GM19455 (cell line): ENCODE measurements at regions not wholly inside any gene's neighbourhood (a gene's known extent, or its start where the extent isn't known, plus 50 kb on each side); places are given as distances from the start of the nearest gene placed in this dataset.

Experiments used
- ATAC-seq: cut with Tn5 transposase; IDR thresholded peaks from one replicate; pipeline ENCODE4 v1.9.1; 2021; ENCODE audit not compliant: unreplicated experiment

DNA sequence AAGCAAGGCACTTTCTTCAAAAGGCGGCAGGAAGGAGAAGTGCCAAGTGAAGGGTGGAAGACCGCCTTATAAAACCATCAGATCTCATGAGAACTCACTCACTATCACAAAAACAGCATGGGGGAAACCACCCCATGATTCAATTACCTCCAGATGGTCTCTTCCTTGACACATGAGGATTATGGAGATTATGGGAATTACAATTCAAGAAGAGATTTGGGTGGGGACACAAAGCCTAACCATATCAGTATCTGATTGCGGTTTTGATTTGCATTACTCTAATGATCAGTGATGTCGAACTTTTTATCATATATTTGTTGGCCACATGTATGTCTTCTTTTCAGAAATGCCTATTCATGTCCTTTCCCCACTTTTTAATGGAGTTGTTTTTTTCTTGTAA is 549.3 kb upstream of the IL12A start:
- ATAC-seq = no peak

DNA sequence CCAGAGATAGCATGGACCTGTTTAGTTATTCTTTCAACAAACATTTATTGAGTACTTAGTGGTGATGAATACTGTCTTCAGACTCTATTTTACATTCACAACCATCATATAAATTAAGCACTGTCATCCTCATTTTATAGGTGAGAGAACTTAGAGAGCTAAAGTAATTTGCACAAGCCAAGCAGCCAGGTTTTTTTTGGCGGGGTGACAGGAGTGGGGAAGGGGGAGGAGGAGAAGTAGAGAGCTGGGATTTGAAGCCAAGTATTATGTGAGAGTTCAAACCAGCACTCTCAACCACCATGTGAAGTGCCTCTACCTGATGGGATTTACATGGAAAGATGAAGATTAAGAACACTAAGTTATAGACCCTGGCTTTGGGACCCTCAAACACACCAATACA is 547.4 kb upstream of the IL12A start:
- ATAC-seq = no peak

DNA sequence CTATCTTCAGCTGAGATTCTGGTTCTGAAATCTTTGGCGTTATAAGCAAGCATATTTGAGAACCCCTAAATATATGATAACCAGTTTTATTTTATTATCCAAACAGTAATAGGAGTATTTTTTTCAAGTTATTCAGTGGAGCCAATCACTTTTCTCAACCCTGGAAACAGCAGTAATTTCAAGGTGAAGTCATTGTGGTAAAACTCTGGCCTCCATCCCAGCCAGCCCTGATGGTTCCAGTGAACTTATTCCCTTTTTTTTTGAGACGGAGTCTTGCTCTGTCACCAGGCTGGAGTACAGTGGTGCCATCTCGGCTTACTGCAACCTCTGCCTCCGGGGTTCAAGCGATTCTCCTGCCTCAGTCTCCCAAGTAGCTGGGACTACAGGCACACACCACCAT is 545.4 kb upstream of the IL12A start:
- ATAC-seq = no peak

- no peak for ATAC-seq
Measured at GRCh38 chr3:159447841-159448240, 540.8 kb upstream of the IL12A start.

GRCh38 chr3:159448902-159449301 is 539.7 kb upstream of the IL12A start:
- no peak for ATAC-seq

DNA sequence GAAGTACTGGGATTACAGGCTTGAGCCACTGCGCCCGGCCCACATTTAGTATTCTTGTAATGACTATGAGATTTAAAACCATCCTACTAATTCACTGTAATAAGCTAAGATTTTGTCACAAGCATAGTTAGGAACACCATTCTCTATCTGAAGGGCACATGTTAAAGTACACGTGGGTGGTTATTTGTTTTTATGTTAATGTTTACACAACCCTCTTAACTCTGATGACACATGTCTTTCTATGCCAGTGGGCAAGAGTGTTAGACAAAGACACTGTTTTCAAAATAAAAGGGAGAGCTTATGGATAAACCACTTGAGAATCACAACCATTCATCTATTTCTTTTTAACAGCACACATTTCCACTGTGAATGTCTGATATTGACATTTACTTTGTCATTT is 537.6 kb upstream of the IL12A start:
- no peak for ATAC-seq

DNA sequence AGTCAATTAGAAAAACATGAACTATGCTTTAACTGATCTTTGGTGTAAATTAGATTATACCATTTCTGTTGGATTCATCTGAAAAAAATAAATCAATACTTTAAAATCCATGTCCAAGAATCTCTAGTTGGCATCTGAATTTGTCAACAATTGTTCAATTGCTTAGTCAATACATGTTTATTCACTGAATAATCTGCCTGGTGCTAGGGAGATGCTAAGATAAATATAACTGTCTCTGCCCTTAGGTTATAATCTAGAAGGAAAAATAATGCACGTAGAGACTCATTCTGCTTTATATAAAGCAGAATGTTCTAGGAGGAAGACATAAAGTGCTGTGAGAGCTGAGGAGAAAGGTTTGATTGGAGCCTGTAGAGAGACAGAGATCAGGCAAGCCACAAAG is 537.2 kb upstream of the IL12A start:
- no peak for ATAC-seq

DNA sequence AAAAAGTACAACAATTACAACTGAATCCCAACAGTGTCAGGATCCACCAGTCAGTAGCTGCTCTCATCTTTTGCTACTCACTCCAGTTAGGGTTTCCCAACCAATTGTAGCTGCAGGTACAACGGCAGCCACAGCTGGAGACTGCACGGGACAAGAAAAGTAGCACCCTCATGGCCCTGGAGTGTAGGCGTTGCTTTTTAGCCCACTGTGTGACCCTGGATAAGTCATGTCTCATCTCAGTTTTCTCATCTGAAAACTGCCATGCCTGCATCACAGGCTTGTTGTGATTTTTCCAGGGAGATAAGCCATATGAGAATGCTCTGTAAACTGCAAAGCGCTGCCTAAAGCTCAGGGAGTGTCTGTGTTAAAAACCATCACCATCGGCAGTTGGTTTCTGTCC is 535.6 kb upstream of the IL12A start:
- no peak for ATAC-seq

DNA sequence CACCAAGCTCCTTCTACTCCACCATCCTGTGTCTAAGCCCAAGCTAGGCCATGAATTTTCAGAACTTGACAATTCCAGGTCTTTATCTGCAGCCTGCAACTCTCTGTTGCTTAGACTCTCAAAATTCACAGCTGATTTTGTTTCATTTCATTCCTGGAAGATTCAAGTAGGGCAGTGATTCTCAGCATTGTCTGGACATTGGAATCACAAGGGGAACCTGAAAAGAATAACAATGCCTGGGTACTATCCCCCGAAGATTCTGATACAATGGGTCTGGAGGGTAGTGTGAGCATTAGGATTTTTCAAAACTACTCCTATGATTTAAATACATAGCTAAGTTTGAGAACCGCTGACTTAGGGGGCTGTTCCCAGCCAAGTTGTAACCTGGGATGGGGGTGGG is 534.7 kb upstream of the IL12A start:
- ATAC-seq = no peak

DNA sequence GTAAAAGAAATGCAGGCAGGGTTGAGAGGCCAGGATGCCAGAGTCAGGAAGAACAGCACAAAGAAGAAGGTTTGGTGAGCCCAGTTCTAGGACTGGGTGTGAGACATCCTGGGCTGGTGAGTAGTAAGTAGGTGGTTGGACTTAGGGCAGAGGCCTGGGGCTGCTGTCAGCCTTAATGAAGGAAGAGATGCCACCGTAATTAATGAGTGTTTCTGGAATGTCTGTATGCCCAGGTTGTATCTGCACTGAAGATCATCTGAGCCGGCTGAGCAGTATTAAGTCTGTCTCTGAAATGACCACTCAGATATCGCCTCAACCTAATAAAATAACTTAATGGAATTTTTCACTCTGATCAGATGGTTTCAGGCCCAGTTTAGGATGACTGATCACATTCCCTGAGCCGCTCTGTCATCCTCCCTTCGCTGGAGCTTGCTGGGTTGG is 532.9 kb upstream of the IL12A start:
- ATAC-seq = no peak

DNA sequence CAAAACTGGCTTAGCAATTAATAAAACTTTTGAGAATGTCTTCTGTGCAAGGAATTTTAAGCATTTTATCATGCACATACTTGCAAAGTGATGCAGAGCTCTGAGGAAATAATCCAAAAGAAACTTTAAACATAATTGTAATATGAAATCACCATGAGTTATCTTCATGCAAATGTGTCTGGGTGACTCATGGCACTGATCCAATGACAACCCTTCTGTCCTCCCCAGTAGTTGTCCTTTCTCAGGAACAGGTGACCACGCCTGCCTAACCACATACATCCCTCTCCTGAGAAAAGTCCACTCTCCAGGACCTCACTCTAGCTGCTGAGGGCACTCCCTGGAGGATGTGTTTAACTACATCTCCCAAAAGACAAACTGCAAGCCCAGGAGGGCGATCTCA is 530.6 kb upstream of the IL12A start:
- no peak for ATAC-seq

DNA sequence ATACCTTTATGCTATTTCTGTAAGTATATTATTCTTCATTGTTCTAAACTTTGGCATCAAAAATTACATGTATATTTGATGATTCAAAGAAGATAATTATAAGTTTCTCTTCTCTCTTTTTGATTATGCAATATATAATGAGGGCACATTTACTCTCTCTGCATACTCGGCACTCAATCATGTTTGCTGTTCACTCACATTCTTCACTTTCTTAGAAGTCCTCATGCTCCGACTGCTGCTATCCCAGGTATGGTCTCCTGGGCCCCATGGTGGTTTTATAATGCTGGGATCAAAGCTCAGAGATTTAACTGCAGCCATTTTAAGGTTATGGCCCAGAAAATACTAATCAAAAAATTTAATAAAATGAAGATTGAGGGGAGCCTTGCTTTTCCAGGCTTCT is 529.7 kb upstream of the IL12A start:
- ATAC-seq = no peak

DNA sequence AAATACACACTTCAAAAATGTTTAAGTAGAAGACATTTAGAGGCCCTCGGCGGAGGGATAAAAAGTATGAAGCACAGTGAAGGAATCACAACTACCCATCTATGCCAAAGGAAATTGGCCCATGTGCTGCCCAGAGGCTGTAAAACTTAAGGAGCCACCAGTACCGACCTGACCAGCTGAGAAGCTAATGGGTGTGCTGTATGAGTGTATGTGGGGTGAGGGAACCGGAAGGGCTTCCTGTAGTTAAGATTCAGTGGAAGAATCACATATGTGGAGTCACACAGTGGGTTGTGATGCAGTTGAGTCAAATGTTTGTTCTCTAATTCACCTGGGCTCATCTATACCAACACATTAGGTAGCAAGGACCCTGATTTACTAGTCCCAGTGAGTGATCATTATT is 516.0 kb upstream of the IL12A start:
- no peak for ATAC-seq

- ATAC-seq = no peak
Measured at GRCh38 chr3:159473206-159473605, 515.4 kb upstream of the IL12A start.

DNA sequence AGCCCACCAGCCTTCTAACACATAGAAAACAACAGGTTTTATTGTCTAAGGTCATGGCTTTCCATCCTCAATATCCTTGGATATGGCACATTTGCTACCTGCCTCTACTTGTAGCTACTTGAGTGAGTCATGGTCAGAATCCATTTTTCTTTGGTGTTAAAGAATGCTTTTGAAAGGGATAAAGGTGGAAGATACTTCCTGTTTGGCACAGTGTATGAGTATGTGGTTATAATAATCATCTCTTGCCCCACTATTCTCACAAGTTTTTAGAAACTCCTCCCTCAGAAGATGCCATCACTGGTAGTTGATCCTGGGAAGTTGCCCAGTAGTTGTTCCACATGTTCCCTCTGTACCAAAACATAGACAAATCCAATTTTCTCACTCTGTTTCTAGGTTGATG is 508.6 kb upstream of the IL12A start:
- no peak for ATAC-seq

DNA sequence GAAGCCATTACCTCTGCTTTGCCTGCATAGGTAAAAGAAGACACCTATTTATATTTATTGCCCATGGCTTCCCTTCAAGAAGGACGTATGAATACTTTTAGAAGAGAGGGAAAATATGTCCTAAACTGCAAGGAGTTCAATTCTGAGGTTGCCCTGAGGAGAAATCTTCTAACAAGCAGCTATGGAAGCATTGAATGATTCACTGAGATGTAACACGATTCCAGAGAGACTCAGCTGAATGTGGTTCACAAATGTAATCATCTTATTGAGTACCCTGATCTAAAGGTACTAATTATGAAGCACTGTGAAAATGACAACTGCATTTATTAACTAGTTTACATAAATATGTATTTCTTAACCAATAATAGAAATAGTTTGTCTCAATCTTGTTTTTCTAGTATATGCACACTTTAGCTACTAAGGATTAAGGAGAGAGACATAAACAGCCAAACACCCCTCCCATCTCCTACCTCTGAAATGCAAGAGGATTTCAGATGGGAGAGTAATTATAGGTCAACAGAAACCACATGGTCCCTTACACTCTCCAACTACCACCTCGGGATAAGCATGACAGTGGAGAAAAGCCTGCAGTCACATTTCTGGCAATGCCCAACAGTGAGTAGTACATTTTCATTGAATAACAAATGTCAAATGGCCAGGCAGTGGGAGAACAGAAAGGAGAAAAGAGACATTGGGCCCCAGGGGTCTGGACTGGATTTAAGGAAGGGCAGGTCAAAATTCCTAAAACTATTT is 506.2 kb upstream of the IL12A start:
- ATAC-seq = no peak

DNA sequence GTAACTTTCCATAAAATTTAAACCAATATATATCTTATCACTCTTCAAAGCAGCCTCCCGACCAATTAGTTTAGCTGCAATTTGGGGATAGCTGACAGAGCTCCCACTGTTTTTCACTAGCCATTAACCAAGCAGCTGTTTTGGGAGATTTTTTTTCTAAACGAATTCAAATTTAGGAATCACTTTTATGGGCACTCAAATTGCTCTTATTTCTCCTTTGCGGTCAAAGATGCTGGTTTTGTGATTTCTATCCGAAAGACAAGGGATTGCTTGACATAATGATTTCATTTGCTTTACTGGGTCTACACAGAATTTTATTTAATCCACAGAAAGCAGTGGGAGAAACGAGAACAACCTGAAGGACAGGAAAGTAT is 505.7 kb upstream of the IL12A start:
- no peak for ATAC-seq

DNA sequence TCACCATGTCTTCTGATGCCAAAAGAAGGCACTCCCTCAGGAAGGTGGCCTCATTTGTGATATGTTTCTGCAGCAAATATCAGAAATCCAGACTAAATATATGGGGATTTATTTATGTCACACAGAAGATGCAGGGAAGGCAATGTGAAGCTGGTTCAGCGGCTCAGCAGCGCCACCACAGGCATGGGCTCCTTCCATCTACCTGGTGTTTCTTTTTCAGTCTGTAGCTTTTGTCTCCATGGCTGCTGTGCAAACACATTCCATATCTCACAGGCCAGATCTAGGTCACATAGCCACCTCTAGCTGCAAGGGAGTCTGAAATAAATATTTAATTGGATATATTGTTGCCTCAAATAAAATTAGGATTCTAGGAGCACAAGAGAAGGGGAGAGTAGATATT is 502.1 kb upstream of the IL12A start:
- ATAC-seq = no peak

DNA sequence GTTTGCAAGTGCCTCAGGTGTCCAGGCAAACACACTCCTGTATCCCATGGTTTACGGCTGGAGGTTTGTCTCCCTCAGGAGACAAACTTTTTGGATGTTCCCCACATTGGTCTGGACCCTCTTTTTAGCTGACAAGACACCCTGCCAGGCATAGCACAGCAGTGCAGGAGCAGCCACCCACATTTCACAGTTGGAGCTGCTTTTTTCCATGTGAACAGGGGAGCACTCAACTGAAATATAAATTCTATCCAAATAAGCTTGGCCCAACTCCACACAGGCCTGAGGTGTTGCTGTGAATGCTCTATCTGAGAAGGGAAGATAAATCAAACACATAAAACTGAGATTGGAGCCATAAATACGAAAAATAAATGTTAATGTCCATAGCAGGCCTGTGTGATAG is 501.3 kb upstream of the IL12A start:
- ATAC-seq = no peak

- ATAC-seq = no peak
Measured at GRCh38 chr3:159488602-159489001, 500.0 kb upstream of the IL12A start.

DNA sequence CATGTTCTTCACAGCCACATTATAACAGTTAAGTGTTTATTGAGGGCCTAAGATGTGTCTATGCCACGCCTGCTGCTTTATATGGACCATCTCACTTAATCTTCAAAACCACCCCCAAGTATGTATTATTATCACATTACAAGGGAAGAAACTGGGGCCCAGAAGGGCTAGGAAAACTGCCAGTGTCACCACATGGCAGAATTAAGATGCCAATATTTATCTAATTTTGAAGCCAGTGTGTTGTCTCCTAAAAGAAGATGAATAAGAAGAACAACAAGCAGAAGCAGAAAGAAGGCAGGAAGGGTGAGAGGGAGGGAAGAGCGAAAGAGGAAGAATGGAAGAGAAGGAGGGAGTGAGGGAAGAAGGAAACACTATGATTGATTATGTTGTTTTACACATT is 491.3 kb upstream of the IL12A start:
- no peak for ATAC-seq

DNA sequence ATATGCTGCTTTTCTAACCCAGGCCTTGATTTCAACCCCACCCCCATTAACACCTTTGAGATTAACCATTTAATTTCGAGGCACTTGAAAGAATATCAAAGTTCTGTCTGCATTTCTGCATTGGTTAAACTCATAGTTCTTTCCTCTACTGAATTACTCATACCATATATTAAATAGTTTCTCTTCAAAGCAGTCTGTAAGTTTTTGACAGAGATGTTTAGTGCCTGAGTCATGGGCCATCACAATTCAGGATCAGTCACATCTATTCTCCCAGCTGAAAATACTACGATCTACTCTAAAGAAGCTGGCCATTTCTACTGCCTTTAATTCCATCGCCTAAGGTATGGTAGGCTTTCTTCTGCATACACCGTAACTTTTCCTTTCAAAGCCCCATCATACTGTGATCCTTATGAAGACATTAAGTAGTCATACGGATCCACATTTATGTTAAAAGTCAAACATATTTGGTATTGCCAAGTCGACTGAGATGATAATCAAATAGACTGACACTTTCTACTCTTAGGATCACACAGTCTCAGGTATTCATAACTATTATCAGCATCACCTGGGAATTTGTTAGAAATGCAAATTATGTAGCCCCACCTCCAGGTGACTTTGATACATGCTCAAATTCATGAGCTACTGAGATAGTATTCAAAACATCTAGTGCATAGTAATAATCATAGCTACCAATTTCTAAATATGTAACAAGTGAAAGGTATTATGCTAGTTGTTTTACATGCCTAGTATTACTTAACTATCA is 489.4 kb upstream of the IL12A start:
- no peak for ATAC-seq

GRCh38 chr3:159501029-159501428 is 487.6 kb upstream of the IL12A start:
- ATAC-seq = no peak
